HEK293 (cell line): ENCODE measurements at regions not wholly inside any gene's neighbourhood (a gene's known extent, or its start where the extent isn't known, plus 50 kb on each side); places are given as distances from the start of the nearest gene placed in this dataset.

Experiments used
- CTCF ChIA-PET: fragments of 350-600 bp; formaldehyde crosslinking; extraction: SDS; loops from one replicate; lab custom pipeline; 2021; ENCODE audit warnings: antibody characterized with exemption; lab: Yijun Ruan, JAX
- POLR2A ChIA-PET: fragments of 300-600 bp; formaldehyde crosslinking; extraction: SDS; loops from one replicate; lab custom pipeline; 2020; ENCODE audit warnings: antibody characterized with exemption, inconsistent platforms; lab: Yijun Ruan, JAX
- H3K27ac ChIP-seq: fragments of 200-500 bp; sonication (Bioruptor generic); 2 replicates; pipeline ENCODE4 v1.5.1; 2014; ENCODE audit warnings: low read depth, low read length, control low read depth, inconsistent platforms; ENCODE audit errors: extremely low read depth
- H3K36me3 ChIP-seq, 2 experiments: fragments of 200-500 bp in 1 of 2; sonication (Bioruptor generic) in 1 of 2; 1 replicate in 1 of 2; 2 replicates in 1 of 2; pipeline ENCODE4 v1.5.1; 2014 to 2017; ENCODE audit warnings: inconsistent platforms in 2 of 2, low read length in 2 of 2; ENCODE audit not compliant: control insufficient read depth in 2 of 2, insufficient read depth in 1 of 2
- H3K4me1 ChIP-seq: fragments of 200-500 bp; sonication (Bioruptor generic); 2 replicates; pipeline ENCODE4 v1.5.1; 2014; ENCODE audit warnings: mild to moderate bottlenecking, low read length, inconsistent platforms; ENCODE audit not compliant: control insufficient read depth, insufficient read depth
- H3K4me3 ChIP-seq: 2 replicates; pipeline ENCODE4 v1.5.1; 2011; ENCODE audit warnings: low read depth, mild to moderate bottlenecking, control low read depth, low read length, moderate library complexity
- H3K9me3 ChIP-seq: fragments of 200-500 bp; sonication (Bioruptor generic); 2 replicates; pipeline ENCODE4 v1.5.1; 2014; ENCODE audit warnings: low read depth, low read length, inconsistent platforms; ENCODE audit not compliant: control insufficient read depth, insufficient read depth
- AEBP2 ChIP-seq: fragments of 450-650 bp; formaldehyde crosslinking; IDR thresholded peaks from 2 replicates; pipeline ENCODE4 v1.5.1; 2016; ENCODE audit warnings: missing biosample characterization, missing genetic modification characterization, borderline replicate concordance
- GLIS2 ChIP-seq: fragments of 450-650 bp; formaldehyde crosslinking; IDR thresholded peaks from 2 replicates; pipeline ENCODE4 v1.5.1; 2016; ENCODE audit warnings: missing biosample characterization, missing genetic modification characterization
- KLF1 ChIP-seq: fragments of 450-650 bp; formaldehyde crosslinking; IDR thresholded peaks from 2 replicates; pipeline ENCODE4 v1.5.1; 2016; ENCODE audit warnings: missing biosample characterization, missing genetic modification characterization
- REST ChIP-seq: fragments of 450-650 bp; formaldehyde crosslinking; IDR thresholded peaks from 2 replicates; pipeline ENCODE4 v1.5.1; 2016; ENCODE audit warnings: missing biosample characterization, missing genetic modification characterization
- SALL2 ChIP-seq: fragments of 450-650 bp; formaldehyde crosslinking; IDR thresholded peaks from 2 replicates; pipeline ENCODE4 v1.5.0; 2017; ENCODE audit warnings: missing biosample characterization, mild to moderate bottlenecking, missing genetic modification characterization, borderline replicate concordance
- SCRT2 ChIP-seq: fragments of 450-650 bp; formaldehyde crosslinking; IDR thresholded peaks from 2 replicates; pipeline ENCODE4 v1.5.1; 2016; ENCODE audit warnings: missing biosample characterization, missing genetic modification characterization
- ZNF112 ChIP-seq: fragments of 450-650 bp; formaldehyde crosslinking; IDR thresholded peaks from 2 replicates; pipeline ENCODE4 v1.5.0; 2017; ENCODE audit warnings: missing biosample characterization, missing genetic modification characterization
- ZNF114 ChIP-seq: fragments of 450-650 bp; formaldehyde crosslinking; IDR thresholded peaks from 2 replicates; pipeline ENCODE4 v1.5.0; 2017; ENCODE audit warnings: missing biosample characterization, missing genetic modification characterization
- ZNF394 ChIP-seq: fragments of 450-650 bp; formaldehyde crosslinking; IDR thresholded peaks from 2 replicates; pipeline ENCODE4 v1.5.1; 2016; ENCODE audit warnings: missing biosample characterization, missing genetic modification characterization, mild to moderate bottlenecking, moderate library complexity, borderline replicate concordance
- ZNF423 ChIP-seq: fragments of 450-650 bp; formaldehyde crosslinking; IDR thresholded peaks from 2 replicates; pipeline ENCODE4 v1.5.1; 2016; ENCODE audit warnings: missing biosample characterization, missing genetic modification characterization
- ZNF426 ChIP-seq: fragments of 450-650 bp; formaldehyde crosslinking; IDR thresholded peaks from 2 replicates; pipeline ENCODE4 v1.5.1; 2017; ENCODE audit warnings: missing biosample characterization, missing genetic modification characterization, mild to moderate bottlenecking, inconsistent platforms, moderate library complexity
- ZNF549 ChIP-seq: fragments of 450-650 bp; IDR thresholded peaks from 2 replicates; pipeline ENCODE4 v1.5.1; 2018; ENCODE audit warnings: missing biosample characterization, missing genetic modification characterization, mild to moderate bottlenecking, inconsistent platforms, moderate library complexity
- ZNF555 ChIP-seq: fragments of 450-650 bp; formaldehyde crosslinking; conservative IDR thresholded peaks from 2 replicates; pipeline ENCODE4 v1.5.1; 2017; ENCODE audit warnings: missing biosample characterization, mild to moderate bottlenecking, missing genetic modification characterization, inconsistent platforms
- ZNF629 ChIP-seq: fragments of 450-650 bp; formaldehyde crosslinking; IDR thresholded peaks from 2 replicates; pipeline ENCODE4 v1.5.1; 2017; ENCODE audit warnings: missing biosample characterization, missing genetic modification characterization
- ZNF837 ChIP-seq: fragments of 450-650 bp; formaldehyde crosslinking; IDR thresholded peaks from 2 replicates; pipeline ENCODE4 v1.5.1; 2016; ENCODE audit warnings: missing biosample characterization, missing genetic modification characterization
- TF ChIP-seq, protein P1 (sequence below): fragments of 450-650 bp; formaldehyde crosslinking; optimal IDR thresholded peaks from 2 replicates; pipeline ENCODE3; 2016; ENCODE audit warnings: missing biosample characterization, mild to moderate bottlenecking, missing genetic modification characterization
- TF ChIP-seq, protein P2 (sequence below): fragments of 450-650 bp; formaldehyde crosslinking; IDR thresholded peaks from 2 replicates; pipeline ENCODE4 v1.5.1; 2016; ENCODE audit warnings: missing biosample characterization, missing genetic modification characterization

DNA sequence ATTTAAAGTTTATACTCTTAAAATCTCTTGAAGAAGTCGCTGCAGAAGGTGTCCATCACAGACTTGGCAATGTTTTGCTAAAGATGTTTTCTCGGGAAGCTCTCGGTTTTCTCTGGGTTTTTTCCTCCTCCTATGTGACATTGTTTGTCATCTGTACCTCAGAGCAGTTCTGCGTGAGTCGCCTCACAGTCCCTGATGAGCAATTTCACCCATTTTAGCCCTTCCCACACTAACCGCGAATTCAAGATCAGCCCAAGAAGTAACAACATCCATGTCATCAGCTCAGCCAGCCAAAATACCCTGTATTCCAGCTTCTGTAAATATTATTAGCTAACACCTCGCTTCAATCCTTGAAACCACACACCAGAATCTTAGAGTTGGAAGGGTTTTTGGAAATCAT lies 224.3 kb upstream of the SETMAR start:
- TF ChIP-seq GLIS2 (no peak), ZNF423 (tag by site-specific recombination) (no peak), REST (tag by site-specific recombination) (no peak)
- TF ChIP-seq, protein P1, sequence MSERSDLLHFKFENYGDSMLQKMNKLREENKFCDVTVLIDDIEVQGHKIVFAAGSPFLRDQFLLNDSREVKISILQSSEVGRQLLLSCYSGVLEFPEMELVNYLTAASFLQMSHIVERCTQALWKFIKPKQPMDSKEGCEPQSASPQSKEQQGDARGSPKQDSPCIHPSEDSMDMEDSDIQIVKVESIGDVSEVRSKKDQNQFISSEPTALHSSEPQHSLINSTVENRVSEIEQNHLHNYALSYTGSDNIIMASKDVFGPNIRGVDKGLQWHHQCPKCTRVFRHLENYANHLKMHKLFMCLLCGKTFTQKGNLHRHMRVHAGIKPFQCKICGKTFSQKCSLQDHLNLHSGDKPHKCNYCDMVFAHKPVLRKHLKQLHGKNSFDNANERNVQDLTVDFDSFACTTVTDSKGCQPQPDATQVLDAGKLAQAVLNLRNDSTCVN (tag by site-specific recombination), result no peak
- Histone ChIP-seq H3K36me3 (no peaks in the 10 kb centered on the region), H3K9me3 (no peaks in the 10 kb centered on the region), H3K4me1 (no peaks in the 10 kb centered on the region), H3K27ac (no peak overlapping the region), H3K4me3 (no peak overlapping the region)
- POLR2A ChIA-PET, result no interaction called here
- CTCF ChIA-PET, result no interaction called here

DNA sequence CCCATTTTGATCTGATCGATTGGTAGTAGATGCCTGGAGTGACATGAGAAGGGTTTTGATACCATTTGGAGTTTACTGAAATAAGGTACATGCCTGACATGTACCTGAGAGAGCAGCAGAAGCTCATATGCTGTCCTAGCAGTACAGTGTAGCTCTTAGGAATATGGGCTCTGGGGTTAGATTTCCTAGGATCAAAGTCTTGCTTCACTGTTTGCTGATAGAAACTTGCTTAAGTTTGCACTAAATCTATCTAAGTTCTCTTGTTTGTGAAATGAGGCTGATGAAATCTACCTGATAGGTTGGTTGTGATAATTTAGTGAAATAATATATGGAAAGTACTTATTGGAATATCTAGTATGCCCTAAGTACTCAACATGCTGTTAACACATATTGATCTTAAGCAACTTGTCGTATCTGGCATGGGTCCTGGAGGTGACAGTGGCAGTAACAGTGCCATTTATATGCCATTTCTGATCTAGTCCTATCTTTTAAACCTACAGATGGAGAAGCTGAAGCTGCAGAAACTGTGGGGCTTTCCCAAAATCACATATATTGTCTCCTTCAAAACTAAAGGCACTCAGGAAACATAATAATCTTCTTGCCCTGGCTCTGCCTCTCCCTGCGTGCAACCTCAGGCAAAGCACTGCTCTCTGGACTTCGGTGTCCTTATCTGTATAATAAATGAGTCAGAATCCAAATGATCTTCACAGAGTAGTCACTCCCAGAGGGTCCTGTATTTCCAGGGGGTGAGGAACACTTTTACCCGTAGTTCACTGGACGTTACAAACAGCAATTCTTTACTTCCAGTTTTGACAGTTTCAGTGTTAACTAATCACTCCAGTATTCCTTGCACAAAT lies 223.6 kb upstream of the SETMAR start:
- H3K27ac ChIP-seq, result no peak overlapping the region
- TF ChIP-seq ZNF549 (tag by site-specific recombination) (no peak), ZNF837 (tag by site-specific recombination) (no peak), ZNF426 (tag by site-specific recombination) (no peak), ZNF629 (tag by site-specific recombination) (no peak), ZNF394 (no peak), ZNF114 (no peak), AEBP2 (tag by site-specific recombination) (no peak), SALL2 (tag by site-specific recombination) (no peak), ZNF112 (no peak), ZNF555 (no peak), SCRT2 (tag by site-specific recombination) (no peak), KLF1 (tag by site-specific recombination) (no peak)
- TF ChIP-seq, protein P2, sequence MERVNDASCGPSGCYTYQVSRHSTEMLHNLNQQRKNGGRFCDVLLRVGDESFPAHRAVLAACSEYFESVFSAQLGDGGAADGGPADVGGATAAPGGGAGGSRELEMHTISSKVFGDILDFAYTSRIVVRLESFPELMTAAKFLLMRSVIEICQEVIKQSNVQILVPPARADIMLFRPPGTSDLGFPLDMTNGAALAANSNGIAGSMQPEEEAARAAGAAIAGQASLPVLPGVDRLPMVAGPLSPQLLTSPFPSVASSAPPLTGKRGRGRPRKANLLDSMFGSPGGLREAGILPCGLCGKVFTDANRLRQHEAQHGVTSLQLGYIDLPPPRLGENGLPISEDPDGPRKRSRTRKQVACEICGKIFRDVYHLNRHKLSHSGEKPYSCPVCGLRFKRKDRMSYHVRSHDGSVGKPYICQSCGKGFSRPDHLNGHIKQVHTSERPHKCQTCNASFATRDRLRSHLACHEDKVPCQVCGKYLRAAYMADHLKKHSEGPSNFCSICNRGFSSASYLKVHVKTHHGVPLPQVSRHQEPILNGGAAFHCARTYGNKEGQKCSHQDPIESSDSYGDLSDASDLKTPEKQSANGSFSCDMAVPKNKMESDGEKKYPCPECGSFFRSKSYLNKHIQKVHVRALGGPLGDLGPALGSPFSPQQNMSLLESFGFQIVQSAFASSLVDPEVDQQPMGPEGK (tag by site-specific recombination), result no peak
- no peaks in the 10 kb centered on the region for H3K36me3 ChIP-seq
- H3K4me3 ChIP-seq, result no peak overlapping the region
- ChIA-PET POLR2A (no interaction called here), CTCF (no interaction called here)
- no peaks in the 10 kb centered on the region for H3K9me3 ChIP-seq
- H3K4me1 ChIP-seq, result no peaks in the 10 kb centered on the region
